ENCODE measurements at regions not wholly inside any gene's neighbourhood (a gene's known extent, or its start where the extent isn't known, plus 50 kb on each side); places are given as distances from the start of the nearest gene placed in this dataset.
A peak's percentile ranks its signal among the peaks of the same experiment; 100 is the strongest.

GRCh38 chr4:107253090-107253489, 217.0 kb upstream of the DKK2 start:
- Histone ChIP-seq H3K36me3 (replicated peaks) (no peaks in the 10 kb centered on the region), H3K27ac (no peak overlapping the region), H3K4me3 (ENCODE audit: low read depth, low read length) (no peak overlapping the region), H3K27me3 (replicated peaks) (no peaks in the 10 kb centered on the region)
- no peak for TF ChIP-seq CTCF (IDR thresholded peaks at IDR 0.05; ENCODE audit: low read depth, low read length, missing control alignments)
- DNase-seq, result no peak
- in situ Hi-C loops (cut with HindIII; ENCODE audit: low pct_ligation_motif_present, low sequenced_read_pairs), result no loop called here

DNA sequence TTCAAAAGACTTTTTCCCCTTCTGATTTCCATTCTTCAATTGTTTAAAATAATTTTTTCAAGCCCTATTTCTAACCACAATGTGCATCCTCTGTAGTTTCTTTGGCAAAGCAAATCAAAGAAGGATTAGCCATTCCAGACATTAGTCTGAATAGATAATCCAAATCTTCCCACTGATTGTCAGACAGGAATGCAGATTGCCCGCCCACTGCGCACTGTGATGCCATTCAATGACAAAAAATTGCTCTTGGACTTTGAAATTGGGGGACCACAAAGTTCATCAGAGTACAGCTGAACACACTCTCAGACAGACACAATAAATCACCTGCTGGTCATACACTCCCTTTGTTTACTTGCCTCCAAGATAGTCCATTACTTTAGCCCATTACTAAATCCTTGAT, 216.5 kb upstream of the DKK2 start:
- no peaks in the 10 kb centered on the region for H3K27me3 ChIP-seq (replicated peaks)
- H3K4me3 ChIP-seq (ENCODE audit: low read depth, low read length), result no peak overlapping the region
- no peak for TF ChIP-seq CTCF (IDR thresholded peaks at IDR 0.05; ENCODE audit: low read depth, low read length, missing control alignments)
- DNase-seq, result no peak
- in situ Hi-C loops (cut with HindIII; ENCODE audit: low pct_ligation_motif_present, low sequenced_read_pairs), result no loop called here
- no peaks in the 10 kb centered on the region for H3K36me3 ChIP-seq (replicated peaks)
- H3K27ac ChIP-seq, result no peak overlapping the region

GRCh38 chr4:107248571-107248970, 212.5 kb upstream of the DKK2 start:
- H3K36me3 ChIP-seq (replicated peaks), result no peaks in the 10 kb centered on the region
- in situ Hi-C loops (cut with HindIII; ENCODE audit: low pct_ligation_motif_present, low sequenced_read_pairs), result no loop called here
- no peak for TF ChIP-seq CTCF (IDR thresholded peaks at IDR 0.05; ENCODE audit: low read depth, low read length, missing control alignments)
- no peaks in the 10 kb centered on the region for H3K27me3 ChIP-seq (replicated peaks)
- H3K4me3 ChIP-seq (ENCODE audit: low read depth, low read length), result no peak overlapping the region
- no peak overlapping the region for H3K27ac ChIP-seq
- peak; percentile 24 for DNase-seq

DNA sequence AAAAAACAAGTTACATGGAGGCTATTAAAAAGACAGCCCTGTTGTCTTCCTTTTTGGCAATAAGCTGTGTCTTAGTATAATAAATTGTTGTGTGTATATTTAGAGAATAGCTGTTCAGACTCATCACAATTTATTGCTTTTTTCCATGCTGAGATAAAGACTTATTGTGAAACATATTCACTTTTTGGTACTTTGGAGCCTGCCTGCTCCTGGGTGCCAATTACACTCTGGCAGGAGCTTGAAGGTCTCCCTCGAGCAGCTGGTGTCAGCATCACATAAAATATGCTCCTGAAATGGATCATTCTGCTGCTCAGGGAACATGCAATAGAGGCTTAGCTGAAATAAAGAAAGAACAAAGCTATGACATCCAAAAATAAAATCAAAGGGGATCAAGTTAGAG, 211.6 kb upstream of the DKK2 start:
- Histone ChIP-seq H3K27ac (no peak overlapping the region), H3K4me3 (ENCODE audit: low read depth, low read length) (no peak overlapping the region), H3K27me3 (replicated peaks) (no peaks in the 10 kb centered on the region), H3K36me3 (replicated peaks) (no peaks in the 10 kb centered on the region)
- DNase-seq, result no peak
- in situ Hi-C loops (cut with HindIII; ENCODE audit: low pct_ligation_motif_present, low sequenced_read_pairs), result no loop called here
- no peak for TF ChIP-seq CTCF (IDR thresholded peaks at IDR 0.05; ENCODE audit: low read depth, low read length, missing control alignments)

DNA sequence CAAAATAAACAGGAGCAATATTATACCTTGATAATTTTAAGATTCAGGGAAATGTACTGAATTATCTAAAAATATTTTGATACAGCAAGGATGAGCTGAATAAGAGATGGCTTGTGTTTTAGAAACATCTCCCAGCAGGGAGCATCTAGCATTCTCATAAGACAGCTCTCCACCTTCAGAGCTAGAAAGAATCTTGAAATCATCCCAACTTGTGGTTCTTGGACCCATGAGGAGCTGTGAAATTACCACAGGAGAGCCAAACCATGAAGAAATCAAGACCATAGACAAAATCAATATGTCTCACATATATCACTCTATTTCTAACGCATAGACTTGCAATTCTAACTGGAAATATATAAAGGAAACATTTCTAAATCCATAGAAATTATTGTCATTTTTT, 210.6 kb upstream of the DKK2 start:
- H3K36me3 ChIP-seq (replicated peaks), result no peaks in the 10 kb centered on the region
- no peak overlapping the region for H3K4me3 ChIP-seq (ENCODE audit: low read depth, low read length)
- in situ Hi-C loops (cut with HindIII; ENCODE audit: low pct_ligation_motif_present, low sequenced_read_pairs), result no loop called here
- TF ChIP-seq CTCF (IDR thresholded peaks at IDR 0.05; ENCODE audit: low read depth, low read length, missing control alignments), result no peak
- no peak overlapping the region for H3K27ac ChIP-seq
- H3K27me3 ChIP-seq (replicated peaks), result no peaks in the 10 kb centered on the region
- no peak for DNase-seq

DNA sequence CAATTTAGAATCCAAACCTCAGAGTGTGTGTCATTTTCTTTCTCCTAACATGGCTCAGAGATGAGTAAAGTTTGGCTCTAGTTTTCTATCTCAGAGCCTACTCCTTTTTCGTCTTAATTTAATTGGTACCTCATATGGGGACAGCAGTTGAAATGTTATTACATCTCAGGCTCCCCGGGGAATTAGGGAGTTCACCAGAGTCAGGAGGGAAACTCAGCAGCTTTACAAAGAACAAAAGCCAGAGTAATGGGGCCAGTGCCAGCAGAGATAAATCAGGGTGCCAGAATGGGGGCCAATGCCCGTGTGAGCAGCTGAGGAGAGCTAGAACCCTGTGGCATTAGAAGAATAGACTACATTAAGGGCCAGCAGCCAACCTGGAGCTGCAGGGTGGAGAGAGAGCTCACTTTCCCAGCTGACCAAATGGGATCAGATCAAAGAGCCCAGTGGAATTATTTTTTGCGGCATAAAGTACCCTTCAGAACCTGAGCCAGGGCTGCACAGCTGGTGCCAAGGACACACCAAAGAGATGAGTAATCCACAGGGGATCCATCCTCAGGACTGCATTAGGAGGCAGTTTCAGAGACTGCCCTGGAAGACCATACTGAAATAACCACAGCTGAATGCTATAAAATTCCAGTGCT, 207.1 kb upstream of the DKK2 start:
- no peak for TF ChIP-seq CTCF (IDR thresholded peaks at IDR 0.05; ENCODE audit: low read depth, low read length, missing control alignments)
- Histone ChIP-seq H3K4me3 (ENCODE audit: low read depth, low read length) (no peak overlapping the region), H3K36me3 (replicated peaks) (no peaks in the 10 kb centered on the region), H3K27me3 (replicated peaks) (no peaks in the 10 kb centered on the region), H3K27ac (no peak overlapping the region)
- DNase-seq, result no peak
- in situ Hi-C loops (cut with HindIII; ENCODE audit: low pct_ligation_motif_present, low sequenced_read_pairs), result no loop called here
